Mesenchymal stem cell (in vitro differentiated cells and primary cell): ENCODE measurements at regions not wholly inside any gene's neighbourhood (a gene's known extent, or its start where the extent isn't known, plus 50 kb on each side); places are given as distances from the start of the nearest gene placed in this dataset.

Experiments used
- DNase-seq: peaks from one replicate; pipeline ENCODE4 v3.0.0-alpha.2; 2013
- H2AFZ ChIP-seq: one replicate; pipeline ENCODE4 v1.6.1; 2013; ENCODE audit warnings: low read depth, mild to moderate bottlenecking, control low read depth, inconsistent platforms, low read length, moderate library complexity
- H2AK5ac ChIP-seq: 2 replicates; pipeline ENCODE4 v1.6.1; 2013; ENCODE audit warnings: low read length, moderate library complexity, mild to moderate bottlenecking, inconsistent platforms; ENCODE audit not compliant: severe bottlenecking
- H2BK120ac ChIP-seq: one replicate; pipeline ENCODE4 v1.6.1; 2013; ENCODE audit warnings: low read depth, mild to moderate bottlenecking, inconsistent platforms, low read length, moderate library complexity
- H2BK12ac ChIP-seq, 2 experiments: one replicate each; pipeline ENCODE4 v1.6.1; 2013; ENCODE audit warnings: inconsistent platforms in 2 of 2, low read length in 2 of 2, mild to moderate bottlenecking in 2 of 2, moderate library complexity in 2 of 2, control low read depth in 1 of 2
- H2BK15ac ChIP-seq: one replicate; pipeline ENCODE4 v1.6.1; 2013; ENCODE audit warnings: mild to moderate bottlenecking, low read depth, inconsistent platforms; ENCODE audit not compliant: poor library complexity, severe bottlenecking
- H2BK5ac ChIP-seq: 2 replicates; pipeline ENCODE4 v1.6.1; 2013; ENCODE audit warnings: low read depth, mild to moderate bottlenecking, low read length, control low read depth, inconsistent platforms; ENCODE audit not compliant: poor library complexity, severe bottlenecking
- H3K14ac ChIP-seq, 2 experiments: one replicate each; pipeline ENCODE4 v1.6.1; 2013; ENCODE audit warnings: inconsistent platforms in 2 of 2, low read length in 2 of 2, control low read depth in 1 of 2, mild to moderate bottlenecking in 1 of 2, moderate library complexity in 1 of 2
- H3K18ac ChIP-seq, 2 experiments: one replicate each; pipeline ENCODE4 v1.6.1; 2013; ENCODE audit warnings: inconsistent platforms in 2 of 2, low read length in 2 of 2, control low read depth in 1 of 2, low read depth in 1 of 2, mild to moderate bottlenecking in 1 of 2
- H3K23ac ChIP-seq, 2 experiments: one replicate each; pipeline ENCODE4 v1.6.1; 2013; ENCODE audit warnings: inconsistent platforms in 2 of 2, low read length in 2 of 2, mild to moderate bottlenecking in 2 of 2, moderate library complexity in 2 of 2, control low read depth in 1 of 2
- H3K27ac ChIP-seq: 2 replicates; pipeline ENCODE4 v1.5.1; 2013; ENCODE audit warnings: mild to moderate bottlenecking, moderate library complexity, low read length, control low read depth, inconsistent platforms; ENCODE audit not compliant: poor library complexity, severe bottlenecking
- H3K27me3 ChIP-seq, 2 experiments: 2 replicates each; pipeline versions ENCODE4 v1.6.1 to v1.7.0; 2013; ENCODE audit warnings: low read length in 2 of 2, mild to moderate bottlenecking in 2 of 2, moderate library complexity in 2 of 2, control low read depth in 1 of 2, inconsistent platforms in 1 of 2; ENCODE audit not compliant: control insufficient read depth in 1 of 2, insufficient read depth in 1 of 2
- H3K36me3 ChIP-seq, 2 experiments: 2 replicates each; pipeline versions ENCODE4 v1.6.1 to v1.7.0; 2013; ENCODE audit warnings: low read length in 2 of 2, control low read depth in 1 of 2, inconsistent platforms in 1 of 2, low read depth in 1 of 2, mild to moderate bottlenecking in 1 of 2; ENCODE audit not compliant: insufficient read depth in 2 of 2, control insufficient read depth in 1 of 2
- H3K4ac ChIP-seq, 2 experiments: one replicate each; pipeline ENCODE4 v1.6.1; 2013; ENCODE audit warnings: inconsistent platforms in 2 of 2, low read length in 2 of 2, mild to moderate bottlenecking in 2 of 2, moderate library complexity in 2 of 2, control low read depth in 1 of 2, low read depth in 1 of 2
- H3K4me1 ChIP-seq: 2 replicates; pipeline ENCODE4 v1.6.1; 2013; ENCODE audit warnings: low read depth, low read length, control low read depth; ENCODE audit not compliant: control insufficient read depth, insufficient read depth
- H3K4me2 ChIP-seq: 2 replicates; pipeline ENCODE4 v1.6.1; 2013; ENCODE audit warnings: low read length, mild to moderate bottlenecking, inconsistent platforms; ENCODE audit not compliant: poor library complexity, severe bottlenecking
- H3K4me3 ChIP-seq, 2 experiments: 2 replicates each; pipeline versions ENCODE4 v1.5.1 to v1.7.0; 2013; ENCODE audit warnings: low read length in 2 of 2, mild to moderate bottlenecking in 2 of 2, control low read depth in 1 of 2, low read depth in 1 of 2; ENCODE audit not compliant: insufficient read depth in 1 of 2
- H3K79me1 ChIP-seq: replicated peaks from 2 replicates; pipeline ENCODE4 v1.6.1; 2013; ENCODE audit warnings: mild to moderate bottlenecking, control low read depth, low read length, inconsistent platforms; ENCODE audit not compliant: poor library complexity, severe bottlenecking
- H3K9ac ChIP-seq: 2 replicates; pipeline ENCODE4 v1.7.0; 2013; ENCODE audit warnings: mild to moderate bottlenecking, low read length, moderate library complexity
- H3K9me3 ChIP-seq: 2 replicates; pipeline ENCODE4 v1.7.0; 2013; ENCODE audit warnings: mild to moderate bottlenecking, low read length; ENCODE audit not compliant: control insufficient read depth
- H4K8ac ChIP-seq: one replicate; pipeline ENCODE4 v1.6.1; 2013; ENCODE audit warnings: inconsistent platforms, mild to moderate bottlenecking, low read length, moderate library complexity
- H4K91ac ChIP-seq: one replicate; pipeline ENCODE4 v1.6.1; 2013; ENCODE audit warnings: mild to moderate bottlenecking, low read length, inconsistent platforms
- WGBS: methylation state at CpG from one replicate; pipeline ENCODE4 v1.1.7; 2013; ENCODE audit warnings: mixed read lengths; 5-methylcytosine and 5-hydroxymethylcytosine counted together

DNA sequence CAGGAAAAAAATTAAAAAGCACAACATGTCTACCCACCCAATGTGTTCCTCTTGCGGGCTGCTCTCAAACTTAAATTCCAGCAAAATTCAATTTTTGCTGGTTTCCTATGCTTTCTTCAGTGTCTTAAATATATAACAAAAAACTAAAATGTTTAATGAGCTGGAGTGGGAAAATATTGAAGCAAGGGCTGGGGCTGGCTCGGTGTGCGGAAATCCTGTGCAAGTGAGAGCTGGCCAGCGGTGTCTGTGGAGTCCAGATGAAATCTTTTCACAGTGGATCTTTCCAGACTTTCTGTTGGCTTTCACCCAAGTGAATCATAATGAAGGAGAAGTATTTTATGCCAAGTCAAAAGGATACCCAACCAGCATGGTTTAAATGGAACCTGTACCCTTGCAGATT lies 1733.6 kb downstream of the TP53TG3F start:
- Histone ChIP-seq H3K36me3 (no peaks in the 10 kb centered on the region), H4K91ac (no peak overlapping the region), H3K79me1 (no peaks in the 10 kb centered on the region), H3K27ac (no peak overlapping the region), H3K27me3 (no peaks in the 10 kb centered on the region), H2AK5ac (no peak overlapping the region), H2AFZ (no peak overlapping the region), H3K9me3 (no peaks in the 10 kb centered on the region), H3K4me3 (no peak overlapping the region), H3K23ac (no peak overlapping the region), H2BK120ac (no peak overlapping the region), H2BK5ac (no peak overlapping the region), H3K4ac (no peak overlapping the region), H3K4me2 (no peak overlapping the region), H2BK12ac (no peak overlapping the region), H3K9ac (no peak overlapping the region), H3K18ac (no peak overlapping the region), H3K14ac (no peak overlapping the region), H3K4me1 (no peaks in the 10 kb centered on the region), H4K8ac (no peak overlapping the region), H2BK15ac (no peak overlapping the region)
- 90% methylated on average over 3 of the region's 4 CpGs for WGBS
- DNase-seq = no peak

DNA sequence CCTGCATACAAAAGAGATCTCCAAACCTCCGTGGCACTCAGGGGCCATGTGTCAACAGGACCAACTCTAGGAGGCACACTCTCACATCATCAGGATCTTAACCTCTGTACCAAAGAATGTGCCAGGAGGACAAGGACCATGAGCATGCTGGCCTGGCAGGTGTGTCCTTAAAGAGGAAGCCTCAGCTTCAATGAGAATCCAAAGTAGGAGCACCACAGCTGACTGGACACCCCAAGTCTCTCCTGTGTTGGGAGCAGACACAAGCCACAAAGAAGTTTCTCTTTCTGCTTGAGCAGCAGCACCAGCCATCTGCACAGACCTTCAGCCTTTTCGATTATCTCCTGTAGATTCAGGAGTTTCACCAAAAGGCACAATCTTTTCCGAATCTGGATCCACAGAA lies 1734.5 kb downstream of the TP53TG3F start:
- no peak overlapping the region for H3K27ac ChIP-seq
- H3K23ac ChIP-seq = no peak overlapping the region
- H3K9ac ChIP-seq = no peak overlapping the region
- no peak overlapping the region for H3K4me3 ChIP-seq
- no peak overlapping the region for H3K18ac ChIP-seq
- no peak overlapping the region for H2BK15ac ChIP-seq
- H2AFZ ChIP-seq = no peak overlapping the region
- no peak overlapping the region for H2BK12ac ChIP-seq
- H3K4me1 ChIP-seq = no peaks in the 10 kb centered on the region
- 44% methylated on average over 3 of the region's 3 CpGs for WGBS
- no peak overlapping the region for H3K4ac ChIP-seq
- no peak overlapping the region for H3K14ac ChIP-seq
- H3K4me2 ChIP-seq = no peak overlapping the region
- no peaks in the 10 kb centered on the region for H3K36me3 ChIP-seq
- DNase-seq = no peak
- H2BK120ac ChIP-seq = no peak overlapping the region
- H3K79me1 ChIP-seq = no peaks in the 10 kb centered on the region
- H3K27me3 ChIP-seq = no peaks in the 10 kb centered on the region
- no peak overlapping the region for H4K91ac ChIP-seq
- H3K9me3 ChIP-seq = no peaks in the 10 kb centered on the region
- H2AK5ac ChIP-seq = no peak overlapping the region
- no peak overlapping the region for H4K8ac ChIP-seq
- no peak overlapping the region for H2BK5ac ChIP-seq

DNA sequence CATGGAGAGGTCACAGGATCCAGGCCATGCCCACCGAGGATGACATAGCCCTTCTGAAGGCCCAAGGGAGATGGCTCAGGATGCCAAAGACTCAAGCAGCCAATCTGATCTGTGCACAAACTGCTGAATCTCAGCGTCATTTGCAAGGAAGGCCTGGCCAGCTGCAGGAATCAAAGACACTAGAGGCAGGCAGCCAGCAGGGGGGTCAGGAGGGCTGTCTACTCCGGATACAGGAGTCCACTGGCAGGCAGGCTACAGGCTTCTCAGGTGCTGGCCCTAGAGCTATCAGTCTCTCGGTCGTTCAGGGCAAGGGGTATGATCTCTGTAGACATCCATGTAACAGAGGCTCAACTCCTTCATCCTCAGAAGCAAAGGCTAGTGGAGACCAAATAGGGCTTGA lies 1735.3 kb downstream of the TP53TG3F start:
- Histone ChIP-seq H3K4me2 (no peak overlapping the region), H4K91ac (no peak overlapping the region), H3K79me1 (no peaks in the 10 kb centered on the region), H2BK5ac (no peak overlapping the region), H3K27me3 (no peaks in the 10 kb centered on the region), H3K27ac (no peak overlapping the region), H3K36me3 (no peaks in the 10 kb centered on the region), H3K14ac (no peak overlapping the region), H3K9ac (no peak overlapping the region), H2BK12ac (no peak overlapping the region), H3K18ac (no peak overlapping the region), H3K23ac (no peak overlapping the region), H2BK120ac (no peak overlapping the region), H3K4ac (no peak overlapping the region), H2AK5ac (no peak overlapping the region), H3K4me1 (no peaks in the 10 kb centered on the region), H3K9me3 (no peaks in the 10 kb centered on the region), H4K8ac (no peak overlapping the region), H2AFZ (no peak overlapping the region), H3K4me3 (no peak overlapping the region), H2BK15ac (no peak overlapping the region)
- WGBS = 75% methylated on average over 5 of the region's 5 CpGs
- DNase-seq = no peak

DNA sequence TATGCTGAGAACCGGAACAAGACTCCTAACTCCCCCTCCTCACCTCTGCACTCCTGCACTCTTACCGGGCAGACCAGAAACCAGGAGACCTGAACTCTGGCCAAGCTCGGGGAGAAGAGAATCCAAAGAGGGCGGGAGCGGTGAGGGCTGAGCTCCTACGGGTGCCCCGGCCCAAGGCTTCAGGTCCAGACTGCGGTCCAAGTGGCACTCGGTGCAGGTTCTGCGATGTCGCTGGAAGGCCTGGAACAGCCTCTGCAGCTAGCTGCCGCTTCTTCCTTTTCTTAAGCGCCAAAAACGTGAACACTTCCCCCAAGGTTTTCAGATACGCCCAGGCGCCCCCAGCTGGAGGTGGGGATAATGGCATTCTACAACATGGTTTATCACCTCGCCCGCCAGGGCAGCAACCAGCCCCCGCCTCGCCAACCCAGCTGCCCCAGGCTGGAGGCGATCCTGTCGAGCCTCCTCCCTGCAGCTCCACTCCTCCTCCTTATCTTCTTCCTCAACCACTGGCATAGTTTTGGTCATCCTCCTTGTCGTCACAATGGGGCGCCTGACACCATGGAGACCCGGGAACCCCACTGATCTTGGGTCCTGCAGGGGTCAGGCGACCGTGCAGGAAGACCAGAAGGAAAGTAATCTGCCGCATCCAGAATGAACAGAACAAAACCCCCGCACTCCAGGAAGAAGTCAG lies 1735.9 kb downstream of the TP53TG3F start:
- H4K91ac ChIP-seq = no peak overlapping the region
- no peaks in the 10 kb centered on the region for H3K4me1 ChIP-seq
- no peak overlapping the region for H2BK120ac ChIP-seq
- H3K79me1 ChIP-seq = no peaks in the 10 kb centered on the region
- H3K4me3 ChIP-seq = no peak overlapping the region
- H3K27ac ChIP-seq = no peak overlapping the region
- no peaks in the 10 kb centered on the region for H3K27me3 ChIP-seq
- H2AFZ ChIP-seq = no peak overlapping the region
- H3K9me3 ChIP-seq = no peaks in the 10 kb centered on the region
- DNase-seq = no peak
- H3K14ac ChIP-seq = no peak overlapping the region
- H4K8ac ChIP-seq = no peak overlapping the region
- 85% methylated on average over 29 of the region's 29 CpGs for WGBS
- H2BK15ac ChIP-seq = no peak overlapping the region
- H2BK5ac ChIP-seq = no peak overlapping the region
- no peaks in the 10 kb centered on the region for H3K36me3 ChIP-seq
- no peak overlapping the region for H3K18ac ChIP-seq
- no peak overlapping the region for H2BK12ac ChIP-seq
- no peak overlapping the region for H3K4ac ChIP-seq
- H3K4me2 ChIP-seq = no peak overlapping the region
- no peak overlapping the region for H3K9ac ChIP-seq
- H2AK5ac ChIP-seq = no peak overlapping the region
- no peak overlapping the region for H3K23ac ChIP-seq
